IPS DF 6.9 (cell line): ENCODE measurements at regions not wholly inside any gene's neighbourhood (a gene's known extent, or its start where the extent isn't known, plus 50 kb on each side); places are given as distances from the start of the nearest gene placed in this dataset.

Experiments
- DNase-seq: peaks from one replicate; pipeline ENCODE4 v3.0.0-alpha.2; 2013; ENCODE audit warnings: low read depth, low spot score
- H3K27ac ChIP-seq: one replicate; pipeline ENCODE4 v1.5.1; 2013; ENCODE audit warnings: low read length, control low read depth
- H3K27me3 ChIP-seq: 2 replicates; pipeline ENCODE4 v1.6.1; 2013; ENCODE audit warnings: mild to moderate bottlenecking, low read length; ENCODE audit not compliant: control insufficient read depth, insufficient read depth
- H3K36me3 ChIP-seq: 2 replicates; pipeline ENCODE4 v1.6.1; 2013; ENCODE audit warnings: low read length; ENCODE audit not compliant: control insufficient read depth, insufficient read depth
- H3K4me1 ChIP-seq: 2 replicates; pipeline ENCODE4 v1.6.1; 2013; ENCODE audit warnings: low read length; ENCODE audit not compliant: control insufficient read depth, insufficient read depth
- H3K4me3 ChIP-seq: 2 replicates; pipeline ENCODE4 v1.5.1; 2013; ENCODE audit warnings: mild to moderate bottlenecking, low read length
- H3K9me3 ChIP-seq: 2 replicates; pipeline ENCODE4 v1.6.1; 2013; ENCODE audit warnings: low read length, inconsistent platforms; ENCODE audit not compliant: control insufficient read depth, insufficient read depth
- WGBS: extraction: QIAGEN DNeasy Blood & Tissue Kit; methylation state at CpG from one replicate; pipeline ENCODE4 v1.1.7; 2013; ENCODE audit warnings: mixed read lengths, missing lambda C conversion rate; ENCODE audit not compliant: insufficient read length, insufficient coverage; 5-methylcytosine and 5-hydroxymethylcytosine counted together

- Histone ChIP-seq H3K4me3 (no peak overlapping the region), H3K36me3 (no peaks in the 10 kb centered on the region), H3K4me1 (no peaks in the 10 kb centered on the region), H3K27me3 (no peaks in the 10 kb centered on the region), H3K27ac (no peak overlapping the region), H3K9me3 (no peaks in the 10 kb centered on the region)
- no peak for DNase-seq
- WGBS, result no CpG with 5 or more reads among the region's 12 CpGs
These were observed 204.9 kb upstream of the RNF32 start for GRCh38 chr7:156435486-156436231.

- Histone ChIP-seq H3K36me3 (no peaks in the 10 kb centered on the region), H3K27ac (no peak overlapping the region), H3K9me3 (no peaks in the 10 kb centered on the region), H3K4me1 (no peaks in the 10 kb centered on the region), H3K4me3 (no peak overlapping the region), H3K27me3 (no peaks in the 10 kb centered on the region)
- no CpG with 5 or more reads among the region's 5 CpGs for WGBS
- no peak for DNase-seq
These were observed 205.9 kb upstream of the RNF32 start for GRCh38 chr7:156434706-156435105.

DNA sequence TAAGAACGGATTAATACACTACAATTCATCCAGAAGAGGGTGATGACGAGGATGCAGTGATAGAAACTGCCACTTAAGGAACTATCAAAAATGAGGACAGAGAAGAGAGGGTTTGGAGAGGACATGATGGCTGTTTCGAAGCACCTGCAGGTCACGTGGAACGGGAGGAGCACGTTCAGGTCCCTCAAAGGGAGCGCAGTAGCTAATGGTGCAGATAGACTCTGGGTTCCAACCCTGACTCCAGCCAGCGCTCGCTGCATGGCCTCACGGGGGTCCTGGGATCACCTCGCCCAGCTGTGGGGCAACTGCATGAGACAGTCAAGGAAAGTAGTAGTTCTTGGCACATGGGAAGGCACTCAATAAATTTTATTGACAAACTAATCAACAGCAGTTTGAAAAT lies 208.6 kb upstream of the RNF32 start:
- no CpG with 5 or more reads among the region's 11 CpGs for WGBS
- no peak for DNase-seq
- no peaks in the 10 kb centered on the region for H3K4me1 ChIP-seq
- H3K36me3 ChIP-seq, result no peaks in the 10 kb centered on the region
- no peaks in the 10 kb centered on the region for H3K27me3 ChIP-seq
- H3K9me3 ChIP-seq, result no peaks in the 10 kb centered on the region; the same call in 1 of the 2 replicates
- no peak overlapping the region for H3K4me3 ChIP-seq
- no peak overlapping the region for H3K27ac ChIP-seq

GRCh38 chr7:156430109-156430508 lies 210.5 kb upstream of the RNF32 start:
- no CpG with 5 or more reads among the region's 7 CpGs for WGBS
- no peaks in the 10 kb centered on the region for H3K4me1 ChIP-seq

DNA sequence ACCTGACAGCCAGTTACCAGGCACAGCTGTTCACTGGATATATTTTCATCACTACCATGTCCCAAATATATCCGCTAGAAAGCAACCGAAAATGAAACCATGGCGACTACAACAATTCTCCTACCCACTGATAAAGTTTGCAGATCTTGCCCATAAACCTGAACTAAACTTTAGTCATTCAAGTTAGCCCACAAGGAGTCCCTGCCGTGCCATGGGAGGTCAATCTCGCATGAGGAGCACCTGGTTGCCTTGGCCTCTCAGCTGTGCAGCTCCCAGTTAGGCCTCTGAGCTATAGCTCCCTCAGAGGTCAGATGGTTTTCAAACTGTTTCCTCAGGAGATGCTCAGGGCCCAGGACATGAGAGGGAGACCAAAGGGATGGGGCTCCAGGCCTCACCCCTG lies 211.1 kb upstream of the RNF32 start:
- WGBS, result no CpG with 5 or more reads among the region's 5 CpGs

More at GRCh38 chr7:156430109-156430508, 210.5 kb upstream of the RNF32 start:
- Histone ChIP-seq H3K27ac (no peak overlapping the region), H3K4me3 (no peak overlapping the region), H3K9me3 (no peaks in the 10 kb centered on the region; the same call in 1 of the 2 replicates), H3K27me3 (no peaks in the 10 kb centered on the region), H3K36me3 (no peaks in the 10 kb centered on the region)
- no peak for DNase-seq

GRCh38 chr7:156423876-156424275 lies 216.7 kb upstream of the RNF32 start:
- no peak for DNase-seq
- H3K27me3 ChIP-seq, result no peaks in the 10 kb centered on the region
- H3K36me3 ChIP-seq, result no peaks in the 10 kb centered on the region

More for the DNA sequence above, 211.1 kb upstream of the RNF32 start:
- H3K9me3 ChIP-seq, result no peaks in the 10 kb centered on the region; the same call in 1 of the 2 replicates
- H3K27ac ChIP-seq, result no peak overlapping the region
- H3K4me1 ChIP-seq, result no peaks in the 10 kb centered on the region
- no peaks in the 10 kb centered on the region for H3K27me3 ChIP-seq
- no peak for DNase-seq
- H3K4me3 ChIP-seq, result no peak overlapping the region
- no peaks in the 10 kb centered on the region for H3K36me3 ChIP-seq

DNA sequence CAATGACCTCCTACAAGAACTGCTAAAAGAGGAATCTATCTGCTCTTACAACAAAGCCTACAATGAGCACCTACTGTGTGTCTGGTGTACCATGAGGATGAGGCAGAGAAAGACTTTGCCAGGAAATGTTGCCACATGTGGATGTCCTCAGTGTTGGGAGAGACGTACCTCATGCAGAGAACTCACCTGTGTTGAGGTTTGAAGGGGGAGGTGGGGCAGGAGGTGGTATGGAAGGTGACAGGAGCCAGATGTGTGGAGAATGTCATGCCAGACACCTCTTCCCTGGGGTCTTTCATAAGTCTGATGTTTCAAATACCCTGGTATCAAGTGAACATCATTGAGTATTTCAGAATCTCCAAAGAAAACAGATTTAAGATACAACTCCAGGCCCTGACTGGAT lies 220.1 kb upstream of the RNF32 start:
- no peaks in the 10 kb centered on the region; the same call in none of the 2 replicates for H3K9me3 ChIP-seq
- no peak overlapping the region for H3K27ac ChIP-seq
- no peak for DNase-seq
- WGBS, result no CpG with 5 or more reads among the region's 1 CpG
- H3K4me1 ChIP-seq, result no peaks in the 10 kb centered on the region
- no peaks in the 10 kb centered on the region for H3K36me3 ChIP-seq
- H3K4me3 ChIP-seq, result no peak overlapping the region
- H3K27me3 ChIP-seq, result no peaks in the 10 kb centered on the region

More at GRCh38 chr7:156423876-156424275, 216.7 kb upstream of the RNF32 start:
- Histone ChIP-seq H3K9me3 (no peaks in the 10 kb centered on the region; the same call in 1 of the 2 replicates), H3K4me1 (no peaks in the 10 kb centered on the region), H3K27ac (no peak overlapping the region), H3K4me3 (no peak overlapping the region)

GRCh38 chr7:156419782-156420181 lies 220.8 kb upstream of the RNF32 start:
- Histone ChIP-seq H3K27me3 (no peaks in the 10 kb centered on the region), H3K36me3 (no peaks in the 10 kb centered on the region), H3K4me3 (no peak overlapping the region), H3K9me3 (no peaks in the 10 kb centered on the region; the same call in none of the 2 replicates), H3K4me1 (no peaks in the 10 kb centered on the region), H3K27ac (no peak overlapping the region)
- no CpG with 5 or more reads among the region's 3 CpGs for WGBS
- DNase-seq, result no peak

- Histone ChIP-seq H3K4me1 (no peaks in the 10 kb centered on the region), H3K27me3 (no peaks in the 10 kb centered on the region), H3K27ac (no peak overlapping the region), H3K36me3 (no peaks in the 10 kb centered on the region), H3K4me3 (no peak overlapping the region), H3K9me3 (peaks cover 2% of the 10 kb centered on the region)
- no CpG with 5 or more reads among the region's 11 CpGs for WGBS
- DNase-seq, result no peak
These were observed 238.3 kb upstream of the RNF32 start for GRCh38 chr7:156402255-156402654.

DNA sequence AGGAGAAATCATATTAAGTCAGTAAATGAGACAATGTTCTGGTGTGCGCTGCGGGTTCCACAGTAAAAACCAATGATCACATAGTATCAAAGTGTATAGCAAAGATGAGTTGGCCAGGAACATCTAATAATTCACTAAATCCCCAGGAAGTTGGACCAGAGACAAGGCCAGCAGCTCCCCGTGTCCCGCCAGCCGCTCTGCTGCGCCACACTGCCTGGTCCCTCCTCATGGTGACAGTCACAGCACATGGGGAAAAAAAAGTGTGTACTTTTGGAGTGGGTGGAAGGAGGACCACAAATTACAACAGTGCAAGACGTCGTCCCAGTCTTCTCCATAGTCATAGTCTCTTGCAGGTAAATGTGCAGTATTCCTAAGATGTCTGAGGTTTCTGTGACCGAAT lies 239.0 kb upstream of the RNF32 start:
- no CpG with 5 or more reads among the region's 9 CpGs for WGBS
- Histone ChIP-seq H3K4me1 (no peaks in the 10 kb centered on the region), H3K9me3 (peaks cover 2% of the 10 kb centered on the region), H3K4me3 (no peak overlapping the region), H3K27ac (no peak overlapping the region), H3K27me3 (no peaks in the 10 kb centered on the region), H3K36me3 (no peaks in the 10 kb centered on the region)
- no peak for DNase-seq

DNA sequence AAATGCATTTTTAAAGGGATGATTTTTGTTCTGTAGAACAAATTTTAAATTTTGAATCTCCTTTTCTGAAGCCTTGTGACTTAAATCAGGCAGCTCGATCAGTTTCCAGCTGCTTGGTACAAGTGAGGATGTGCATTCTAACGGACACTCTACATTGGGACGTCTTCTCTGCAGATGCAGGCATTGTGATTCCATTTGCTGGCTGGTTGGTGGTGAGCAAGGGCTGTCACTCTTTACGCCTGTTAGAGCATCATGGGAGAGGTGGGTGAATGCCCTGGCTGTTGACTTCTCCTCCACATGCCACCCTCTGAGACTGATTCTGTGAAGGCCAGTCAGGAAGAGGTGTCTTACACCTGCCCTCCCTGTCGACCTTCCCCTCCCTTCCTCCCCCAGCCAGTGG lies 240.5 kb upstream of the RNF32 start:
- DNase-seq, result no peak
- H3K36me3 ChIP-seq, result no peaks in the 10 kb centered on the region
- no peaks in the 10 kb centered on the region for H3K27me3 ChIP-seq
- no peak overlapping the region for H3K4me3 ChIP-seq
- no peak overlapping the region for H3K27ac ChIP-seq
- WGBS, result no CpG with 5 or more reads among the region's 5 CpGs
- no peaks in the 10 kb centered on the region; the same call in 1 of the 2 replicates for H3K4me1 ChIP-seq
- peaks cover 2% of the 10 kb centered on the region for H3K9me3 ChIP-seq
